Transverse colon (tissue), 4 donors: ENCODE measurements at regions not wholly inside any gene's neighbourhood (a gene's known extent, or its start where the extent isn't known, plus 50 kb on each side); places are given as distances from the start of the nearest gene placed in this dataset.

Experiments
- DNase-seq: peaks from one replicate; pipeline ENCODE4 v3.0.0-alpha.2; 2019
- H3K27ac ChIP-seq, 4 donors: fragments of 200-600 bp; sonication (generic); 2 replicates each; pipeline ENCODE4 v1.5.1; 2016 to 2018; ENCODE audit warnings: inconsistent platforms in 4 of 4
- H3K27me3 ChIP-seq: fragments of 200-600 bp; sonication (generic); 2 replicates; pipeline ENCODE4 v1.5.1; 2017; ENCODE audit warnings: inconsistent platforms
- H3K36me3 ChIP-seq, 4 donors: fragments of 200-600 bp; sonication (generic); 2 replicates each; pipeline ENCODE4 v1.5.1; 2017 to 2019; ENCODE audit warnings: inconsistent platforms in 4 of 4
- H3K4me1 ChIP-seq, 4 donors: fragments of 200-600 bp; sonication (generic); 2 replicates each; pipeline ENCODE4 v1.5.1; 2017 to 2020; ENCODE audit warnings: inconsistent platforms in 4 of 4
- H3K4me3 ChIP-seq, 4 donors: fragments of 200-600 bp; sonication (generic); 1 replicate in 1 of 4; 2 replicates in 3 of 4; pipeline versions ENCODE4 v1.5.1 to v1.6.1; 2017 to 2019; ENCODE audit warnings: inconsistent platforms in 4 of 4
- H3K9me3 ChIP-seq, 2 donors: fragments of 200-600 bp; sonication (generic); 2 replicates each; pipeline ENCODE4 v1.5.1; 2017 to 2019; ENCODE audit warnings: inconsistent platforms in 2 of 2
- EP300 ChIP-seq: sonication (generic); formaldehyde crosslinking; IDR thresholded peaks from one replicate; pipeline ENCODE4 v1.6.1; 2017; ENCODE audit warnings: antibody characterized with exemption, low read depth
- POLR2A ChIP-seq: fragments of 450-650 bp; IDR thresholded peaks from one replicate; pipeline ENCODE4 v1.6.1; 2016; ENCODE audit warnings: antibody characterized with exemption, mild to moderate bottlenecking, moderate library complexity
- POLR2AphosphoS5 ChIP-seq, 3 donors: sonication (generic); formaldehyde crosslinking; IDR thresholded peaks; one replicate each; pipeline ENCODE4 v1.6.1; 2016; ENCODE audit warnings: antibody characterized with exemption in 3 of 3
- WGBS, 2 donors: methylation state at CpG; one replicate each; pipeline ENCODE4 v1.1.5; 2018; ENCODE audit warnings: low coverage in 1 of 2; 5-methylcytosine and 5-hydroxymethylcytosine counted together
- in situ Hi-C, 4 donors: fragments of 200-750 bp; cut with MboI; loops; one replicate each; pipeline versions ENCODE4 v1.15.0 to v1.15.1; 2017; ENCODE audit warnings: low sequenced_read_pairs in 3 of 4, low pct_ligation_motif_present in 1 of 4, low pct_unique_long_range_greater_than_20kb in 1 of 4
- intact Hi-C: fragments of 100-400 bp; cut with DNase I; formaldehyde crosslinking; loops from one replicate; pipeline ENCODE4 v1.15.1; 2023; ENCODE audit warnings: low total_unique reads
- TF ChIP-seq, protein P1 (sequence below), 5 experiments: fragments of 200-600 bp in 3 of 5; fragments of 450-650 bp in 2 of 5; sonication (generic) in 3 of 5; IDR thresholded peaks; 1 replicate in 2 of 5; 2 replicates in 3 of 5; pipeline ENCODE4 v1.5.1; 2016 to 2017; ENCODE audit warnings: antibody characterized with exemption in 5 of 5, inconsistent platforms in 3 of 5, mild to moderate bottlenecking in 2 of 5, moderate library complexity in 1 of 5

DNA sequence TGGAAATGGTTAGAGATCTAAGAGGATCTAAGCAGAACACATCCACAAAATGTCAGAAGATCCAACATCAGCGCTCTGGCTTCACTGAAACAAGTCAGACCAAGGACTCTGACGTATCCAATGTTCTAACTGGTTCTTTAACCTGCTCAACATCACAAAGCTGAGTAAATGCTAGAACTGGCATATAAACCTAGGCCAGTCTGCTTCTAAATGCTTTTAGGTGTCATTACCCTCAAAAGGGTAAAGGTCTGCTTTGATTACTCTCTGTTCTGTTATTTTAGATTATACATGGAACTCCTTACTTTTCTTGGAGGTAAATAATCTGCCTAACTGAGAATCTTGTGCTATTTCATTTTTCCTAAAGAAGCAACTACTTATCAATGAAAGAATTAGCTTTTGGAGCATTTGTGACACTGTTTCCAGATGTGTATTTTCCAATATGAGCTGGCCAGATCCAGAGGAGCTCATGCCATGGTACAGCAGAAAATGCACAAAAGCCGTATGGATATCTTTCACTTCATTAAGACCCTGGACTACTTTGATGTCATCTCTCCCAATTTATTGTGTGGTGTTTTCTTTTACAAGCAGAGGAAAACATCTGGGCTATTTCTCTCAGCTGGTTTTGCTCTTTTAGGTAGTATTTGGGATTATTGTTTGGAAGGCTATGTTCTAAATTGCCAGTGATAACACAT, 123.5 kb downstream of the RASGEF1B start:
- Histone ChIP-seq H3K9me3 (no peaks in the 10 kb centered on the region), H3K27me3 (no peaks in the 10 kb centered on the region), H3K27ac (no peak overlapping the region), H3K4me3 (no peak overlapping the region), H3K36me3 (no peaks in the 10 kb centered on the region), H3K4me1 (peaks cover 0 to 6% (median 0%) of the 10 kb centered on the region in 4 donors)
- no peak for TF ChIP-seq POLR2AphosphoS5 (IDR thresholded peaks at IDR 0.05)
- TF ChIP-seq, protein P1, sequence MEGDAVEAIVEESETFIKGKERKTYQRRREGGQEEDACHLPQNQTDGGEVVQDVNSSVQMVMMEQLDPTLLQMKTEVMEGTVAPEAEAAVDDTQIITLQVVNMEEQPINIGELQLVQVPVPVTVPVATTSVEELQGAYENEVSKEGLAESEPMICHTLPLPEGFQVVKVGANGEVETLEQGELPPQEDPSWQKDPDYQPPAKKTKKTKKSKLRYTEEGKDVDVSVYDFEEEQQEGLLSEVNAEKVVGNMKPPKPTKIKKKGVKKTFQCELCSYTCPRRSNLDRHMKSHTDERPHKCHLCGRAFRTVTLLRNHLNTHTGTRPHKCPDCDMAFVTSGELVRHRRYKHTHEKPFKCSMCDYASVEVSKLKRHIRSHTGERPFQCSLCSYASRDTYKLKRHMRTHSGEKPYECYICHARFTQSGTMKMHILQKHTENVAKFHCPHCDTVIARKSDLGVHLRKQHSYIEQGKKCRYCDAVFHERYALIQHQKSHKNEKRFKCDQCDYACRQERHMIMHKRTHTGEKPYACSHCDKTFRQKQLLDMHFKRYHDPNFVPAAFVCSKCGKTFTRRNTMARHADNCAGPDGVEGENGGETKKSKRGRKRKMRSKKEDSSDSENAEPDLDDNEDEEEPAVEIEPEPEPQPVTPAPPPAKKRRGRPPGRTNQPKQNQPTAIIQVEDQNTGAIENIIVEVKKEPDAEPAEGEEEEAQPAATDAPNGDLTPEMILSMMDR (IDR thresholded peaks at IDR 0.05): no peak
- TF ChIP-seq POLR2A: no peak
- TF ChIP-seq EP300: no peak
- in situ Hi-C loops (loop anchor here in 1 of 4 donors (25.0 kb wide), 1 partner anchor 986 kb away; no protein-coding TSS in a partner anchor), intact Hi-C loops (no loop called here)
- no peak for DNase-seq
- 77% methylated on average over 3 of the region's 3 CpGs; no CpG with 5 or more reads in 1 of the 2 donors for WGBS, 2 donors

GRCh38 chr4:81346719-81347118, 125.0 kb downstream of the RASGEF1B start:
- Histone ChIP-seq H3K4me3 (no peak overlapping the region), H3K36me3 (no peaks in the 10 kb centered on the region), H3K27me3 (no peaks in the 10 kb centered on the region), H3K27ac (no peak overlapping the region), H3K9me3 (no peaks in the 10 kb centered on the region), H3K4me1 (peaks cover 0 to 3% (median 0%) of the 10 kb centered on the region in 4 donors)
- no peak for DNase-seq
- 93% methylated on average over 1 of the region's 1 CpG; no CpG with 5 or more reads in 1 of the 2 donors for WGBS, 2 donors
- TF ChIP-seq POLR2A: no peak
- no peak for TF ChIP-seq POLR2AphosphoS5 (IDR thresholded peaks at IDR 0.05)
- TF ChIP-seq EP300: no peak
- TF ChIP-seq, protein P1 (IDR thresholded peaks at IDR 0.05): no peak
- in situ Hi-C loops: loop anchor here in 1 of 4 donors (25.0 kb wide), 1 partner anchor 984 kb away; no protein-coding TSS in a partner anchor
- intact Hi-C loops: no loop called here

DNA sequence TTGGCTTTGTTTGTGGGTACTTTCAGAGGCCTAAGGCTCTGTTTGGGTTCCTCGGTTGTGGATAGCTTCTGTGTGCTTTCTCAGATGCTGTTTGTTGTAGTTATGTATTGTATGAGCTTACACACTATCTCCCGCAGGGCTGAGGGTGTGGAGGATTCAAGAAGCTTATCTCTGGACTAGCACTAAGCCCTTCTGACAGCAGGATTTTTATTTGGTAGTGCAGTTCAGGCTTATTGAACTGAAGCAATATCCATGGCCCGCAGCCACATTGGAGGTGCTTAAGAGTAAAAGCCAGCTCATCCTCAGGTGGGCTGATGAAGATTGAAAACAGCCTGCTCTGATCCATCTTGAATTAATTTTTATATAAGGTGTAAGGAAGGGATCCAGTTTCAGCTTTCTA, 128.2 kb downstream of the RASGEF1B start:
- intact Hi-C loops (no loop called here), in situ Hi-C loops (loop anchor here in 1 of 4 donors (25.0 kb wide), 1 partner anchor 981 kb away; no protein-coding TSS in a partner anchor)
- H3K4me1 ChIP-seq: no peaks in the 10 kb centered on the region
- no peak for DNase-seq
- no peaks in the 10 kb centered on the region for H3K27me3 ChIP-seq
- H3K27ac ChIP-seq: no peak overlapping the region
- no peak overlapping the region for H3K4me3 ChIP-seq
- WGBS, 2 donors: 80 to 85% methylated on average over 1 to 3 of the region's 3 CpGs
- H3K9me3 ChIP-seq: no peaks in the 10 kb centered on the region
- no peaks in the 10 kb centered on the region for H3K36me3 ChIP-seq
- no peak for TF ChIP-seq POLR2AphosphoS5 (IDR thresholded peaks at IDR 0.05)
- TF ChIP-seq, protein P1 (IDR thresholded peaks at IDR 0.05): no peak
- no peak for TF ChIP-seq EP300
- TF ChIP-seq POLR2A: no peak

GRCh38 chr4:81343046-81343445, 128.0 kb upstream of the PRKG2 start:
- no peak for TF ChIP-seq POLR2A
- TF ChIP-seq EP300: no peak
- TF ChIP-seq, protein P1 (IDR thresholded peaks at IDR 0.05): no peak
- TF ChIP-seq POLR2AphosphoS5 (IDR thresholded peaks at IDR 0.05): no peak
- Histone ChIP-seq H3K27ac (no peak overlapping the region), H3K4me1 (no peaks in the 10 kb centered on the region), H3K27me3 (no peaks in the 10 kb centered on the region), H3K36me3 (no peaks in the 10 kb centered on the region), H3K9me3 (no peaks in the 10 kb centered on the region), H3K4me3 (no peak overlapping the region)
- DNase-seq: no peak
- WGBS, 2 donors: 75 to 100% methylated on average over 1 of the region's 1 CpG
- in situ Hi-C loops (loop anchor here in 1 of 4 donors (25.0 kb wide), 1 partner anchor 981 kb away; no protein-coding TSS in a partner anchor), intact Hi-C loops (no loop called here)
